H1 (cell line): ENCODE measurements at regions not wholly inside any gene's neighbourhood (a gene's known extent, or its start where the extent isn't known, plus 50 kb on each side); places are given as distances from the start of the nearest gene placed in this dataset.

Experiments
- CTCF ChIA-PET: fragments of 300-600 bp; sonication (Branson Sonifier 250); formaldehyde crosslinking; loops from one replicate; lab custom pipeline; 2021; ENCODE audit not compliant: partially characterized antibody; lab: Charles Lee
- POLR2A ChIA-PET: fragments of 300-600 bp; sonication (Branson Sonifier 250); formaldehyde crosslinking; loops from one replicate; lab custom pipeline; 2021; ENCODE audit warnings: inconsistent platforms; ENCODE audit not compliant: partially characterized antibody; lab: Charles Lee
- DNase-seq, 2 experiments: peaks; one replicate each; pipeline versions ENCODE4 v3.0.0 to v3.0.0-alpha.2; 2010 to 2022; ENCODE audit warnings: low spot score in 2 of 2, low read depth in 1 of 2, mixed read lengths in 1 of 2
- FAIRE-seq: peaks from 2 replicates; lab custom pipeline; 2011; peaks lifted over from hg19 to GRCh38; lab: Jason Lieb, UNC
- H2AFZ ChIP-seq: 2 replicates; pipeline ENCODE4 v1.8.1; 2012; ENCODE audit warnings: low read length, inconsistent platforms
- H2AK5ac ChIP-seq: 2 replicates; pipeline ENCODE4 v1.6.1; 2013; ENCODE audit warnings: low read depth, low read length
- H2BK120ac ChIP-seq: replicated peaks from 2 replicates; pipeline ENCODE3; 2013; ENCODE audit warnings: low read depth, low read length, inconsistent platforms
- H2BK12ac ChIP-seq: 2 replicates; pipeline ENCODE4 v1.6.1; 2013; ENCODE audit warnings: low read depth, low read length
- H2BK15ac ChIP-seq: 2 replicates; pipeline ENCODE4 v1.6.1; 2013; ENCODE audit warnings: low read length
- H2BK20ac ChIP-seq: 2 replicates; pipeline ENCODE4 v1.6.1; 2013; ENCODE audit warnings: low read length
- H2BK5ac ChIP-seq: 2 replicates; pipeline ENCODE4 v1.6.1; 2013; ENCODE audit warnings: low read depth, low read length
- H3K14ac ChIP-seq: 2 replicates; pipeline ENCODE4 v1.6.1; 2013; ENCODE audit warnings: inconsistent platforms; ENCODE audit not compliant: insufficient read length
- H3K18ac ChIP-seq: 2 replicates; pipeline ENCODE4 v1.6.1; 2013; ENCODE audit warnings: low read length; ENCODE audit errors: extremely low read depth
- H3K23ac ChIP-seq: 2 replicates; pipeline ENCODE4 v1.6.1; 2013; ENCODE audit warnings: inconsistent platforms; ENCODE audit not compliant: insufficient read length
- H3K23me2 ChIP-seq: 2 replicates; pipeline ENCODE4 v1.6.1; 2013; ENCODE audit warnings: low read depth, low read length
- H3K27ac ChIP-seq: 2 replicates; pipeline ENCODE4 v1.6.1; 2011; ENCODE audit warnings: low read depth, low read length, inconsistent platforms
- H3K27me3 ChIP-seq, 4 experiments: replicated peaks in 1 of 4; 1 replicate in 1 of 4; 2 replicates in 3 of 4; pipeline versions ENCODE4 v1.6.1 to v1.8.1; 2011 to 2013; ENCODE audit warnings: low read length in 3 of 4, mild to moderate bottlenecking in 3 of 4, inconsistent platforms in 2 of 4, mixed read lengths in 2 of 4, moderate library complexity in 1 of 4; ENCODE audit not compliant: control insufficient read depth in 3 of 4, insufficient read depth in 3 of 4; ENCODE audit errors: extremely low read depth in 1 of 4
- H3K36me3 ChIP-seq, 4 experiments: 2 replicates each; pipeline versions ENCODE4 v1.6.1 to v1.8.1; 2011 to 2013; ENCODE audit warnings: mild to moderate bottlenecking in 4 of 4, low read length in 3 of 4, moderate library complexity in 2 of 4, control low read depth in 1 of 4, inconsistent platforms in 1 of 4; ENCODE audit not compliant: insufficient read depth in 4 of 4, control insufficient read depth in 2 of 4
- H3K4ac ChIP-seq: replicated peaks from 2 replicates; pipeline ENCODE3; 2013; ENCODE audit warnings: low read length, low read depth, mixed read lengths, inconsistent platforms; ENCODE audit not compliant: insufficient read length
- H3K4me1 ChIP-seq, 4 experiments: replicated peaks in 1 of 4; 1 replicate in 1 of 4; 2 replicates in 3 of 4; pipeline versions ENCODE4 v1.6.1 to v1.8.1; 2011 to 2013; ENCODE audit warnings: low read length in 3 of 4, inconsistent platforms in 2 of 4, mixed read lengths in 1 of 4; ENCODE audit not compliant: insufficient read depth in 4 of 4, control insufficient read depth in 3 of 4
- H3K4me2 ChIP-seq, 2 experiments: 2 replicates each; pipeline versions ENCODE4 v1.6.1 to v1.8.1; 2011 to 2013; ENCODE audit warnings: low read depth in 2 of 2, low read length in 2 of 2, control low read depth in 1 of 2, inconsistent platforms in 1 of 2, mild to moderate bottlenecking in 1 of 2; ENCODE audit not compliant: insufficient read depth in 1 of 2
- H3K4me3 ChIP-seq, 4 experiments: fragments of 200-600, 300-600 bp in 1 of 4; sonication (generic), shearing (Covaris generic), sonication (Bioruptor Twin) in 1 of 4; 2 replicates each; pipeline versions ENCODE4 v1.5.1 to v1.8.1; 2011 to 2016; ENCODE audit warnings: low read length in 4 of 4, low read depth in 3 of 4, control low read depth in 2 of 4, inconsistent platforms in 2 of 4, mild to moderate bottlenecking in 2 of 4, mixed read lengths in 1 of 4, moderate library complexity in 1 of 4; ENCODE audit not compliant: insufficient read depth in 2 of 4; ENCODE audit errors: extremely low read depth in 1 of 4
- H3K56ac ChIP-seq: replicated peaks from 2 replicates; pipeline ENCODE3; 2013; ENCODE audit warnings: low read depth, mild to moderate bottlenecking, mixed read lengths, low read length, inconsistent platforms; ENCODE audit not compliant: insufficient read length
- H3K79me1 ChIP-seq: 2 replicates; pipeline ENCODE4 v1.6.1; 2013; ENCODE audit warnings: low read depth, low read length, control low read depth
- H3K79me2 ChIP-seq, 2 experiments: 2 replicates each; pipeline versions ENCODE4 v1.6.1 to v1.8.1; 2012 to 2013; ENCODE audit warnings: low read length in 2 of 2, mild to moderate bottlenecking in 2 of 2, inconsistent platforms in 1 of 2; ENCODE audit not compliant: insufficient read depth in 2 of 2, control insufficient read depth in 1 of 2
- H3K9ac ChIP-seq, 4 experiments: replicated peaks in 1 of 4; 1 replicate in 1 of 4; 2 replicates in 3 of 4; pipeline versions ENCODE4 v1.6.1 to v1.8.1; 2011 to 2013; ENCODE audit warnings: low read depth in 3 of 4, low read length in 3 of 4, control low read depth in 2 of 4, mild to moderate bottlenecking in 2 of 4, moderate library complexity in 2 of 4, inconsistent platforms in 1 of 4; ENCODE audit errors: extremely low read depth in 1 of 4
- H3K9me3 ChIP-seq, 2 experiments: 2 replicates each; pipeline versions ENCODE4 v1.6.1 to v1.8.1; 2012 to 2013; ENCODE audit warnings: mild to moderate bottlenecking in 2 of 2, moderate library complexity in 2 of 2, control low read depth in 1 of 2, inconsistent platforms in 1 of 2, low read depth in 1 of 2, low read length in 1 of 2, mixed read lengths in 1 of 2; ENCODE audit not compliant: insufficient read depth in 2 of 2
- H4K20me1 ChIP-seq, 2 experiments: replicated peaks in 1 of 2; 2 replicates each; pipeline versions ENCODE3 to v1.8.1; 2011 to 2013; ENCODE audit warnings: inconsistent platforms in 2 of 2, low read length in 2 of 2, mild to moderate bottlenecking in 1 of 2; ENCODE audit not compliant: insufficient read depth in 2 of 2, control insufficient read depth in 1 of 2
- H4K5ac ChIP-seq: 2 replicates; pipeline ENCODE4 v1.6.1; 2013; ENCODE audit warnings: low read length, low read depth, mixed read lengths, inconsistent platforms; ENCODE audit not compliant: insufficient read length
- H4K8ac ChIP-seq: 2 replicates; pipeline ENCODE4 v1.8.0; 2013; ENCODE audit warnings: mild to moderate bottlenecking, moderate library complexity, low read length, inconsistent platforms; ENCODE audit not compliant: insufficient read depth; ENCODE audit errors: extremely low read depth
- H4K91ac ChIP-seq: replicated peaks from 2 replicates; pipeline ENCODE3; 2013; ENCODE audit warnings: low read length, mixed read lengths, inconsistent platforms; ENCODE audit not compliant: insufficient read length
- EP300 ChIP-seq, 2 experiments: IDR thresholded peaks; 1 replicate in 1 of 2; 2 replicates in 1 of 2; pipeline ENCODE4 v1.6.1; 2011 to 2012; ENCODE audit warnings: low read depth in 2 of 2, low read length in 2 of 2, mild to moderate bottlenecking in 2 of 2, borderline replicate concordance in 1 of 2, inconsistent platforms in 1 of 2, moderate library complexity in 1 of 2
- EZH2 ChIP-seq: fragments of 200-600 bp; sonication (generic); IDR thresholded peaks from 2 replicates; pipeline ENCODE4 v1.7.1; 2012; ENCODE audit warnings: low read depth, mild to moderate bottlenecking, moderate library complexity, low read length, inconsistent platforms; ENCODE audit not compliant: severe bottlenecking
- KDM1A ChIP-seq: fragments of 200-600, 300-600 bp; sonication (generic); IDR thresholded peaks from 2 replicates; pipeline ENCODE4 v1.7.1; 2016; ENCODE audit warnings: mild to moderate bottlenecking, low read length, borderline replicate concordance
- MAFK ChIP-seq: IDR thresholded peaks from 2 replicates; pipeline ENCODE4 v1.6.1; 2012; ENCODE audit warnings: low read depth, mild to moderate bottlenecking, improper control_type of control experiment, low read length
- SAP30 ChIP-seq: fragments of 300-600 bp; sonication (generic); IDR thresholded peaks from 2 replicates; pipeline ENCODE4 v1.7.1; 2012; ENCODE audit warnings: low read length, moderate library complexity, mild to moderate bottlenecking, inconsistent platforms; ENCODE audit not compliant: insufficient read depth, insufficient replicate concordance
- SIX5 ChIP-seq: IDR thresholded peaks from 2 replicates; pipeline ENCODE4 v1.6.1; 2011; ENCODE audit warnings: mild to moderate bottlenecking, low read depth, low read length
- TEAD4 ChIP-seq: IDR thresholded peaks from 2 replicates; pipeline ENCODE4 v1.6.1; 2012; ENCODE audit warnings: low read depth, low read length, inconsistent platforms, mixed read lengths
- WGBS, 2 experiments: shearing (Covaris generic) in 1 of 2; methylation state at CpG; one replicate each; pipeline versions ENCODE4 v1.1.6 to v1.1.7; 2013 to 2015; ENCODE audit warnings: low lambda C conversion rate in 2 of 2, mixed read lengths in 2 of 2, inconsistent platforms in 1 of 2, low coverage in 1 of 2, missing lambda C conversion rate in 1 of 2; ENCODE audit not compliant: insufficient replicate concordance in 2 of 2, insufficient coverage in 1 of 2, insufficient read length in 1 of 2; ENCODE audit errors: extremely low coverage in 1 of 2, missing lambda C conversion rate in 1 of 2; 5-methylcytosine and 5-hydroxymethylcytosine counted together

GRCh38 chr1:82273816-82274215, 473.1 kb downstream of the ADGRL2 start:
- Histone ChIP-seq H3K14ac (no peak overlapping the region), H3K27ac (no peak overlapping the region)
- no peak for FAIRE-seq

More at GRCh38 chr1:82273816-82274215, 473.1 kb downstream of the ADGRL2 start:
- no peak overlapping the region for H4K8ac ChIP-seq
- H3K56ac ChIP-seq, result no peak overlapping the region
- H2BK12ac ChIP-seq, result no peak overlapping the region
- TF ChIP-seq TEAD4, result no peak
- TF ChIP-seq MAFK, result no peak
- TF ChIP-seq SAP30, result no peak
- TF ChIP-seq EZH2, result no peak
- no peak for TF ChIP-seq EP300 (IDR thresholded peaks at IDR 0.05; ENCODE audit: borderline replicate concordance in 1 of 2, low read depth in 2 of 2, low read length in 2 of 2)
- TF ChIP-seq KDM1A, result no peak
- no peak for TF ChIP-seq SIX5
- no peak overlapping the region for H4K91ac ChIP-seq
- ChIA-PET POLR2A (no interaction called here), CTCF (no interaction called here)
- H2AFZ ChIP-seq, result 0 out of 2 replicates have a peak overlapping the region, but pooled peaks have one; percentile 58
- no peak overlapping the region for H2BK20ac ChIP-seq
- no peaks in the 10 kb centered on the region for H3K9me3 ChIP-seq
- H3K4ac ChIP-seq, result no peak overlapping the region
- no peak overlapping the region for H2AK5ac ChIP-seq
- H3K4me3 ChIP-seq, result no peak overlapping the region
- no peak overlapping the region for H3K18ac ChIP-seq
- no peak for DNase-seq
- H3K9ac ChIP-seq, result no peak overlapping the region
- no peak overlapping the region for H3K4me2 ChIP-seq
- no peaks in the 10 kb centered on the region for H4K20me1 ChIP-seq
- H3K27me3 ChIP-seq, result no peaks in the 10 kb centered on the region
- no peaks in the 10 kb centered on the region for H3K4me1 ChIP-seq
- no peak overlapping the region for H2BK120ac ChIP-seq
- H3K79me2 ChIP-seq, result no peaks in the 10 kb centered on the region
- H3K23ac ChIP-seq, result no peak overlapping the region
- 89% methylated on average over 2 of the region's 2 CpGs; no CpG with 5 or more reads in 1 of the 2 experiments for WGBS, 2 experiments
- H3K79me1 ChIP-seq, result no peaks in the 10 kb centered on the region
- no peaks in the 10 kb centered on the region for H3K36me3 ChIP-seq
- no peaks in the 10 kb centered on the region for H3K23me2 ChIP-seq
- H4K5ac ChIP-seq, result no peak overlapping the region
- H2BK15ac ChIP-seq, result no peak overlapping the region
- no peak overlapping the region for H2BK5ac ChIP-seq
